SH-SY5Y (cell line): ENCODE measurements at regions not wholly inside any gene's neighbourhood (a gene's known extent, or its start where the extent isn't known, plus 50 kb on each side); places are given as distances from the start of the nearest gene placed in this dataset.

ENCODE experiments used
- GATA2 ChIP-seq: IDR thresholded peaks from 2 replicates; pipeline ENCODE4 v1.6.1; 2011; ENCODE audit warnings: mild to moderate bottlenecking, low read depth, low read length
- GATA3 ChIP-seq: IDR thresholded peaks from 2 replicates; pipeline ENCODE4 v1.6.1; 2011; ENCODE audit warnings: low read depth, mild to moderate bottlenecking, low read length, moderate library complexity

DNA sequence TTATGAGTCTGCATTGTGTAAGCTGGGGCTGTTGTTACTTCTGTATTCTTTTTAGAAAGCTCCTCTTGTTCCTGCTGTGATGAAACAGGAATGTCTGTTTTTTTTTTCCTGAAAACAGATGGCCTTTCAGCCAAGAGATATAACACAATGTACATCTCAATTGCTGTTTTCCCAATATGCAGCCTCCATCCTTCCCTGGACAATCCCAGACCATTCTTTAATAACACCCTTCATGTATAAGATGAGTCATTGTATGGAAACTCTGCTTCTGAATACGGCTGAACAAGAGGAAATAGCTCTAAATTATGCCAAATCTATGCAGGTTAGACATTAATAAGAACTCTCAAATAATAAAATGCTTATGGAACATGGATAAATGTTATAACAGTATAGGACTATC, 60.2 kb upstream of the LRRC4C start:
- no peak for TF ChIP-seq GATA2
- no peak for TF ChIP-seq GATA3

DNA sequence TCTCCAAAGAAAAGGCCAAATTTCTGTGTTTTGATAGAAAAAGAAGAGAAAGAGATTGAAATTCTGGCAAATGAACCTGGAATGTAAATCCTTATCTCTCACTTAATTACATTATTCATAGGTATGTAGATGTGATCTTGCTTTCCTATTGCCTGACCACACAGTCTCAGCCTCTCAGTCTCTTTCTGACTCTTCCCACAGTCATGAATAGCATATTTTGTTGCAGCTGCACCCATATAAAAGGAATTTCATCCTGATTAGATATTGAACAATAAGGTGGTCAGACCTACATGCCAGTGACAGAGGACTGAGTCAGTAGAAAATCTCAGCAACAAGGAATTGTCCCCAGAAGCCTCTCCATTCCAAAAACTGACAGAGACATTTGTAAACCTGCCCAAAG, 62.9 kb upstream of the LRRC4C start:
- no peak for TF ChIP-seq GATA3
- no peak for TF ChIP-seq GATA2

DNA sequence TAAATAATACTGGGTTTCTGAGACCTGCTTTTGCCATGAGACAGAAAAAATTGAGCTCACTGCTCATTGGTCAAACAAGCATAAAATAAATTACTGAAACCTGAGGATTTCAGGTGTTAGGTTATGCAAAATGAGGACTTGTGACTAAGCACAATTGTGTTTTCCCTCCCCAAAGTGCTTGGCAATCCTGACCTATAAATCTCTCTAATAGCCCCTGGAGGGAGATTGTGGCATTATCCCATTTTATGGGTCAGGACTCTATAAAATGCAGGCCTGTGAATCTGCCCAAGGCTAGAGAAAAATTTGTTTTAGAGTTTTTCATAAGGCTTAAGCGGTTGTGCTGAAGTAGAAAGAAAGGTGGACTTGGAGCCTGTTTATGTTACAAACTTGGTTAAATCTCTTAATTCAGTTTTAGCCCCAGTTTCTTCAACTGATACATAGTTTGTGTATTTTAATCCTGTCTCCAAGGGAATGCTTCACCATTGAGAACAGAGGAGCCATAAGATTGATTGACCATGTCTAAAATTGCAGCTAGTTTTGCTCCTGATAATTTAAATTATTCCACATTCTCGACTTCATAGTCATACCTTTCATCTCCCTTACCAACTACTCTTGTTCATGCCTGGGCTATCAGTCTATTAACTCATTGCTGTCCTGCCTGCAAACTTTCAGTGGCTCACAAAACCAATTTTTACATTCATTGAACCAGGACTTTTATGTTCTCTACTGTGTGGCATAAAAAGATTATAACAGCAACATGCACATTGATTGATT, 63.6 kb upstream of the LRRC4C start:
- no peak for TF ChIP-seq GATA3
- no peak for TF ChIP-seq GATA2

DNA sequence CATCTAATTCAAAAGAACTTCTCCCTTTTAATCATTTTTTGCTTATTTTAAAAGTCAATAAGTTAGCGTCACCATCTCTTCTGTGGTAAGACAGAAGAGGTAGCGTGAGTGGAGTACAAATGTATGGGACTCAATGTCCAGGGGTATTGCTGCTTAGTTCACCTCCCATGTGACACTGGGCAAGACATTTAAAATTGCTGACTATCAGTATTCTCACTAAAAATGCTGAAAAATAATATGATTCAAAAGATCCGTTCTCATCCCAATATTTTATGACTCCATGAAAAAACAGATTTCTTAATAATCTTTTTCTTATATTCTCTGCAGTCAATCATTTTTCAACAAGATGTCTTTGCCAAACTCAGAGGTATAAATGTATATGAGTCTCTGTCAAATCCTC, 68.1 kb upstream of the LRRC4C start:
- TF ChIP-seq GATA3: no peak
- TF ChIP-seq GATA2: no peak

DNA sequence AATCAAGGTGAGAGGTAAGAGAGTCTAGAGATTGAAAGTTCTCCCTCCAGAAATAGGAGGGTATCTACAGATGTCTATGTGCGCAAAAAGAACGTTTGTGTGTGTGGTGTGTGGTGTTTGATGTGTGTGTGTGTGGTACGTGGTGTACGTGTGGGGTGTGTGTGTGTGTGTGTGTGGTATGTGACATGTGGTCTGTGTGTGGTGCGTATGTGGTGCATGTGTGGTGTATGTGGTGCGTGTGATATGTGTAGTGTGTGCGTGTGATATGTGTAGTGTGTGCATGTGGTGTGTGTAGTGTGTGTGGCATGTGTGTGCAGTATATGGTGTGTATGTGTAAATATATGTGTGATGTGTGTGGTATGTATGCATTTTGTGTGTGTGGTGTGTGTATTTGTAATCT, 73.0 kb upstream of the LRRC4C start:
- no peak for TF ChIP-seq GATA3
- no peak for TF ChIP-seq GATA2

DNA sequence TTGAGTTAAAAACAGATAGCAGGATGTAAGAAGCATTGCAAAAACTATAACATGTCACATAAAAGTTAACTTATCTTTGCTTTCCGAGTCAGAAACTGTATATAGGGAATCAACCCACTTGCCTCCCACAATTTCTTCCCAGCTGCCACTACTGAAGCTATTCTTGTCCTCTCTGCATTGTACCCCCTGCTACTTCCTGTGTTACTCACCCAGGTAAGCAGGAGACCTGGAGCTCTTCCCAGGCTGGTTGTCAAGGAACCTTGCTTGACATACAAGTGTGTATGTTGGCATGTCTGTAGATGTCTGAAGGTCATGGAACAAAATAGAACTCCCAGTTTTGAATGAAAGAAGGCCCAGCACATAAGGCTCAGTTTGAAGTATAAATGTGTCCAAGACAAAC, 74.3 kb upstream of the LRRC4C start:
- TF ChIP-seq GATA2: no peak
- no peak for TF ChIP-seq GATA3

DNA sequence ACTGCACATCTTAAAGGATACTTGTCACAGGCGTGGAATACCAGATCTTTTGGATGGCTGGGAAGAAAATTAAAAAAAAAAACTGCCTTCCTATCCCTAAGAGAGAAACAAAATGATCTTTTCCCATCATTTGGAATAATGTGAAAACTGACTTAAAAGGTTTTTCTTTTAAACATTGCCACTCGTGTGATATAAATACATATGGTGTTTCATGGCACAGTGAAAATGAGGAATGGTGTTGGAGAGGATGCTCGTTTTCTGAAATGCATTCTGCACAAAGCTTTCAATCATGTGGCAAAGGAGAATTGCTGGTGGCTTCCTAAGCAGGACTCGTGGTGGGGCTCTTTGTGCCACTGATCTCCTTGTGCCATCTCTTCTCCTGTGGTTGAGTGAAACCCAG, 74.9 kb upstream of the LRRC4C start:
- TF ChIP-seq GATA2 (no peak), GATA3 (no peak)

DNA sequence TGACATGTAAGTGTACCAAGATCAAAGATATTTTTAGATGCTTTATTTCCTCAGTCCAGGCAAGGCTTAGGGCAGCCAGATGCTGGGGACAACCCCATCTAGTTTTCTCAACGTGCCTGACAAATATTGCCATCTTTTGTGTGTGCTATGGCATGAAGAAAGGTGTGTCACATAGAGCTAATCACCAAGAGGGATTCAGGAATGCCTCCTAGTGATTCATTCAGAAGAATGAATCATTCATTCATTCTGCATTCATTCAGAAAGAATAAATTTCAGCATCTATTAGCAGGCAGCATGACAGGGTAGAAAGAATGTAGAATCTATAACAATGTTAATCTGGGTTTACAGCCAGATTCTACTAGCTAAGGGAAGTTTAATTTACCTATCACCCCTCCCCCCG, 75.4 kb upstream of the LRRC4C start:
- TF ChIP-seq GATA2 (no peak), GATA3 (no peak)

DNA sequence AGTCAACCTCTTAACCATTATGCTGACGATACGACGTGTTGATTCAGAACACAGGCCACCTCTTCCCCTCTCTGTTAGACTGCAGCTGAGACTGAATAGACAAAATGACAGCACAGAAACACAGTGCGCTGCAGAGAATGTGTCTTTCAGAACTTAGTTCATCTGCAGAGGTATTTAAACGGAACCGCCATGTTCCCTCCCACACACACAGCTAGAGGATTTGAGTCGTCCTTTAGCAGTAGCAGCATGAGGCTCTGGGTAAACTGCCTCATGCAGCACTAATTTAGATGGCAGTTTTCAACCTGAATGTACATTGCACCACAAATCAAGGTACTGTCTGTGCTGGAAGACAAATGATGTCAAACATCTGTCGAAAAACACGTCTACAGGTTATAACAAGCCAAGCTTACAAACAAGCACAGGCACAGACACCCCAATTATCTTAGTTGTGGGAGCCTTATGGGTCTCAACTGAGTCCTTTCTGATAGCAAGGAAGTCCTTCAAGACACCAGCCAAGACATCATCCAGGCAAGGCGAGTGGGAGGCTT, 76.6 kb upstream of the LRRC4C start:
- no peak for TF ChIP-seq GATA3

DNA sequence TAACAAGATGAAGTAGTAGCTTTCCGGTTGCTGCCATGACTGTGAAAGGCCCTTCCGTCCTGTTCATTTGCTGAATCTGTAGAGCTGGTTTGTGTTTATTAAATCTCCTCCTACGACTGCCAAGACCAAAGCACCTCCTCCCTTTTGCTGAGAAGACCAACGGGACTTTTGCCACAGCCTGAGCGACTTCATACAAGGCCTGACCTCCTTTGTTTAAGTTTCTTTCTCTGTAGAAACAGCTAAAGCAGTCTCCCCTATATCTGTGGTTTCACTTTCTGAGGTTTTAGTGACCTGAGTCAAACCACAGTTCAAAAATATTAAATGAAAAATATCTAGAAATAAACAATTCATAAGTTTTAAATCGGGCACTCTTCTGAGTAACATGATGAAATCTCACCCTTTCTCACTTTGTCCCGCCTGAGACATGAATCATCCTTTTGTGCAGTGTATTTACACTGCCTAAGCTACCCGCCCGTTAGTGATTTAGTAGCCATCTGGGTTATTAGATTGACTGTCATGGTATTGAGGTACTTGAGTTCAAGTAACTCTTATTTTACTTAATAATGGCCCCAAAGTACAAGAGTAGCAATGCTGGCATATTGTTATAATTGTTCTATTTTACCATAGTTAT, 119.1 kb upstream of the LRRC4C start:
- TF ChIP-seq GATA3: no peak

DNA sequence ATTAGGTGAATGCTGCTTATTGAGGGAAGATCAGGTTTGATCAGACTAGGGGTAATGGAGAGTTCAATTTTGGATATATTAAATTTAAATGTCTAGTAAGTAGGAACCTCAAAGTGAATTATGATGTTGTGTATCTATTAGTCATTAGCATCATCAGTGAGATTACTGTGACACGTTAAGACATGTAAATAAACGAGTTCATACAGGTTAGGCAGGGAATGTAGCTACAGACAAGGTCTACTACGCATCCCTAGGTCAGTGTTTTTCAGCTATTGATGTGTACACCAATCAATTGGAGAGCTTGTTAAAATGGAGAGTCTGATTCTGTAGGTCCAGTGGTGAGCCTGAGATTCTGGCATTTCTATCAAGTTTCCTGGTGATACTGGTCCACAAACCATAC, 120.1 kb upstream of the LRRC4C start:
- TF ChIP-seq GATA3 (no peak), GATA2 (no peak)

DNA sequence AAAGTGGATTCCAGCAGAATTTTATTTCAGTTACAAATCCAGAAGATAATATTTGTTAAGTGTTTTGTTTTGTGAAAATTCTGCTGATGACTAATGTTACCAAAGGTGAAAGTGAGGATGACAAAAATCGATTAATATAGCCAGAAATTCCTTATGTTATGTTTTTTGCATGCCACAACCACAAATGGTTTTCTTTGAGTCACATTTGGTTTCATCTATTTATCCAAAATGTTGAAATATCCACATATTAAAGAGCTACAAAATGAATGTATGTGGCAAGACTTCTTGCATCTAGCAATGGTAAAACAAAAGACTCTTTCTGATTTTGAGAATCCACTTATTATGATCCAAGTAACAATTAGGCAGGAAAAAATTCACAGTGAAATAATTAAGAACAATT, 150.1 kb upstream of the LRRC4C start:
- TF ChIP-seq GATA2 (no peak), GATA3 (no peak)

DNA sequence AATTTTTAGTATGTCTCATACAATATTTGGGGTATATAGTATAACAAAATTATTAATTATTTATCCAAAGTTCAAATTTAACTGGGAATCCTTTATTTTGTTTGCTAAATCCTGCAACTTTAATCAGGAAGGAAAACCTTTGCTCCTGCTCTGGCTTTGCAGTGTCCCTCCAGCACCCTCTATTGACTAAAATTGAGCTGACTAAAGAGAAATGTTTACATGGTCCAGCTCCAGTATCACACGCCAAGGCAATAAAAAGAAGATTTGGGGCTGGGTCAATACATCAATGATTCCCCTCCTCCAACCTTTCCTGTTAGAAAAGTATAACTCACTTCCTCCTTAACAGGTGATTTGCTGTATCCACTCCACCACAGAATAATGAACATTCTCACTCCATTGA, 153.0 kb upstream of the LRRC4C start:
- TF ChIP-seq GATA3: no peak
- no peak for TF ChIP-seq GATA2

DNA sequence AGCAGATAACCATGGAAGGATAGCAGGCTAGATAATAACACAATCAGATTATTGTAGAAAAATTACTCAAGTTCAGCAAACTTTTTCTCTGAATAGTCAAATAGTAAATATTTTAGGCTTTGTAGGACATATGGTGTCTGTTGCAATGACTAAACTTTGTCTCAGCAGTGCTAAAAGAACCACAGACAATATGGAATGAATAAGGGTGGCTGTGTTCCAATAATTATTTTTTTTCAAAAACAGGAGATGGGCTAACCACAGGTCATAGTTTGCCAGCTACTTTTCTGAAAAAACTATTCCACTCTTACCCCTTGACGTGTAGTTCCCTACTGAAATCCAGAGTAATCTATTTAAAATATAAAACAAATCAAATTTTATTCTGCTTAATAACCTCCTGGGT, 153.9 kb upstream of the LRRC4C start:
- TF ChIP-seq GATA2 (no peak), GATA3 (no peak)

DNA sequence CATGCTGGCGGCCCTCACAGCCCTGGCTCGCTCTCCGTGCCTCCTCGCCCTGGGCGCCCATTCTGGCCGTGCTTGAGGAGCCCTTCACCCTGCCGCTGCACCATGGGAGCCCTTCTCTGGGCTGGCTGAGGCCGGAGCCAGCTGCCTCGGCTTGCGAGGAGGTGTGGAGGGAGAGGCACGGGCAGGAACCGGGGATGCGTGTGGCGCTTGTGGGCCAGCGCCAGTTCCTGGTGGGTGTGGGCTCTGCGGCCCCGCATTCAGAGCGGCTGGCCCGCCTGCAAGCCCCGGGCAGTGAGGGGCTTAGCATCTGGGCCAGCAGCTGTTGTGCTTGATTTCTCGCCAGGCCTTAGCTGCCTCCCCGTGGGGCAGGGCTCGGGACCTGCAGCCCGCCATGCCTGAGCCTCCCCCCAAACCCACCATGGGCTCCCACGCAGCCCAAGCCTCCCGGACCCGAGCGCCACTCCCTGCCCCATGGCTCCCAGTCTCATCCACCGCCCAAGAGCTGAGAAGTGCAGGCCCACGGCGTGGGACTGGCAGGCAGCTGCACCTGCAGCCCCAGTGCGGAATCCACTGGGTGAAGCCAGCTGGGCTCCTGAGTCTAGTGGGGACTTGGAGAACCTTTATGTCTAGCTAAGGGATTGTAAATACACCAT, 163.4 kb upstream of the LRRC4C start:
- TF ChIP-seq GATA2 (no peak), GATA3 (no peak)
